Pancreas (tissue), 10 donors: ENCODE measurements at regions not wholly inside any gene's neighbourhood (a gene's known extent, or its start where the extent isn't known, plus 50 kb on each side); places are given as distances from the start of the nearest gene placed in this dataset.

Experiments
- ATAC-seq, 4 donors: fragments of 200-7000 bp; cut with Tn5 transposase; one replicate each; pipeline versions ENCODE4 v1.8.0 to v1.9.1; 2020; ENCODE audit warnings: mild to moderate bottlenecking in 4 of 4, moderate library complexity in 4 of 4
- DNase-seq, 6 donors: peaks; one replicate each; pipeline ENCODE4 v3.0.0-alpha.2; 2020
- FAIRE-seq: peaks from 2 replicates; lab custom pipeline; 2012; peaks lifted over from hg19 to GRCh38; lab: Jason Lieb, UNC
- H3K27ac ChIP-seq, 4 donors: fragments of 200-600 bp; sonication (generic); 1 replicate in 3 of 4; 2 replicates in 1 of 4; pipeline versions ENCODE4 v1.5.0 to v1.8.0; 2020
- H3K27me3 ChIP-seq, 4 donors: fragments of 200-600 bp; one replicate each; pipeline ENCODE4 v1.8.0; 2021
- H3K36me3 ChIP-seq, 3 donors: fragments of 200-600 bp; sonication (generic) in 1 of 3; one replicate each; pipeline versions ENCODE4 v1.5.0 to v1.8.0; 2020 to 2021
- H3K4me1 ChIP-seq, 3 donors: fragments of 200-600 bp; one replicate each; pipeline ENCODE4 v1.8.0; 2021
- H3K4me3 ChIP-seq, 4 donors: fragments of 200-600 bp; sonication (generic) in 2 of 4; one replicate each; pipeline versions ENCODE4 v1.5.0 to v1.8.0; 2020 to 2021
- H3K9me3 ChIP-seq, 4 donors: fragments of 200-600 bp; one replicate each; pipeline ENCODE4 v1.8.0; 2021
- CTCF ChIP-seq, 4 donors: fragments of 200-600 bp; sonication (generic) in 3 of 4; IDR thresholded peaks; one replicate each; pipeline versions ENCODE4 v1.5.0 to v1.8.0; 2021; ENCODE audit warnings: antibody characterized with exemption in 4 of 4
- WGBS, 2 donors: extraction: QIAGEN DNeasy Blood & Tissue Kit; methylation state at CpG; one replicate each; pipeline ENCODE4 v1.1.7; 2013; 5-methylcytosine and 5-hydroxymethylcytosine counted together
- intact Hi-C, 3 donors: fragments of 100-400 bp; cut with DNase I; formaldehyde crosslinking; loops; one replicate each; pipeline versions ENCODE4 v1.11.1 to v1.14.2; 2022
- donor health status: healthy with polysubstance abuse.
- donor health status: DM: no; HTN: no; CAD: no; lungs with moderate emphysema.
- donor health status: DM: no; HTN: no; CAD: no.
- donor health status: control.
- donor health status: control.
- donor health status: Bipolar disorder and iron deficiency.
- donor health status: DM: yes; HTN: yes; CAD: no.
- donor health status: DM: no; HTN: no; CAD: no.
- donor health status: DM: no; HTN: no; CAD: no.
- donor health status: DM: yes; HTN: yes; CAD: no.

DNA sequence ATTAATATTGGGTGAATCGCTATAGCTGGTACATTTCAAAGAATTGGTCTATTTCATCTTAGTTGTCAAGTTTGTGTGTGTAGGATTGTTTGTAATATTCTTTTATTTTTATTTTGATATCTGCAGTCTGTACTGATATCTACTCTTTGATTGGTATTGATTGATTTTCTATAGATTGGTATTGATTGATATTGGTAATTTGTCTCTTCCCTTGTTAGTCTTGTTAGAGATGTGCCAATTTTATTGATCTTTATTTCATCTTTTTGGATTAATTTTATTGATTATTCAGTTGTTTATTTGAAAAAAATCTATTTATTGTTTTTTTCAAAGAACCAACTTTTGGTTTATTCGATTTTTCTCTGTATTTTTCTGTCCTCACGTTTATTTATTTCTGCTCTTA lies 61.4 kb downstream of the TM2D3 start:
- H3K36me3 ChIP-seq: no peaks in the 10 kb centered on the region
- FAIRE-seq (no peak), DNase-seq (no peak), ATAC-seq (no peak)
- intact Hi-C loops: no loop called here
- no peak for TF ChIP-seq CTCF (IDR thresholded peaks at IDR 0.05)
- no peak overlapping the region for H3K4me3 ChIP-seq
- no peak overlapping the region for H3K27ac ChIP-seq
- H3K9me3 ChIP-seq: no peaks in the 10 kb centered on the region
- 58 to 69% methylated on average over 3 of the region's 3 CpGs for whole genome bisulfite sequencing, 2 donors
- peaks cover 0 to 4% (median 2%) of the 10 kb centered on the region in 4 donors for H3K27me3 ChIP-seq
- no peaks in the 10 kb centered on the region for H3K4me1 ChIP-seq

DNA sequence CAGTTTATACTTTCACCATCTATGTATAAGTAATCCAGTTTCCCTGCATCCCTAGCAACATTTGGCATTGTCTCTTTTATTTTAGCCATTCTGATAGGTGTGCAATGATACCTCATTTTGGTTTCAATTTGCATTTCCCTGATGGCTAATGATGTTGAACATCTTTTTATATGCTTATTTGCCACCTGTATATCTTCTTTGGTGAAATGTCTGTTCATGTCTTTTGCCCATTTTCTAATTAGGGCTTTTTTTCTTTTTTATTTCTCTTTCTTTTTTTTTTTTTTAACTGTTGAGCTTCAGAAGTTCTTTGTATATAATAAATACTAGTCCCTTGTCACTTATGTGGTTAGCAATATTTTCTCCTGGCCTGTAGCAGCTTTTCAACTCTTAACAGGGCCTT lies 68.9 kb downstream of the TM2D3 start:
- ATAC-seq: no peak
- no peak for TF ChIP-seq CTCF (IDR thresholded peaks at IDR 0.05)
- FAIRE-seq: no peak

DNA sequence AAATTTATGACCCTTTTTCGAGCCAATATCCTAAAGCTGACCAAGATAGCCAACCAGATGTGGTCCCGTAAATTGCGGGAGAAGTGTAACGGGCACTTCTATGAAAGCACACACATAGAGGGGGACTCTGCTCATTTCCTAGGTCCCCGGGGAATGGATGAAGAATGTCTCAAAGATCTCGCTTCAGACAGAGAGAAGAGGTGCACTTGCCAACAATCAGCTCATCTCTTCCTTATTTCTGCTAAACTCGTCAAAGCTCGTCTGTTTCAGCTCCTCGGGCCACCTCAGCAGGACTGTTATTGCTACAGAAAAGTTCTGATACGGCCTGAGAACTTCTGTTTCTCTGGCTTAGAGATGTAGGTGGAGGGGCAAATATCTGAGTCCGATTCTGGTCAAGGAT lies 71.8 kb downstream of the TM2D3 start:
- H3K4me3 ChIP-seq: no peak overlapping the region
- no peaks in the 10 kb centered on the region for H3K9me3 ChIP-seq
- H3K27me3 ChIP-seq: peaks cover 0 to 5% (median 0%) of the 10 kb centered on the region in 4 donors
- WGBS, 2 donors: 62 to 77% methylated on average over 11 of the region's 11 CpGs
- ATAC-seq (no peak), FAIRE-seq (no peak), DNase-seq (no peak)
- intact Hi-C loops: no loop called here
- H3K27ac ChIP-seq: no peak overlapping the region
- no peaks in the 10 kb centered on the region for H3K4me1 ChIP-seq
- no peak for TF ChIP-seq CTCF (IDR thresholded peaks at IDR 0.05)
- H3K36me3 ChIP-seq: no peaks in the 10 kb centered on the region

More for the DNA sequence above, 68.9 kb downstream of the TM2D3 start:
- Histone ChIP-seq H3K36me3 (no peaks in the 10 kb centered on the region), H3K9me3 (no peaks in the 10 kb centered on the region), H3K4me1 (no peaks in the 10 kb centered on the region), H3K27ac (no peak overlapping the region), H3K4me3 (no peak overlapping the region), H3K27me3 (peaks cover 0 to 5% (median 2%) of the 10 kb centered on the region in 4 donors)
- no peak for DNase-seq
- intact Hi-C loops: no loop called here

GRCh38 chr15:101579631-101580163 lies 72.5 kb downstream of the TM2D3 start:
- intact Hi-C loops: loop anchor here in 1 of 3 donors (5.0 kb wide), 1 partner anchor 277 kb away; no protein-coding TSS in a partner anchor
- no peak for TF ChIP-seq CTCF (IDR thresholded peaks at IDR 0.05)
- FAIRE-seq: no peak

GRCh38 chr15:101578443-101578894 lies 73.7 kb downstream of the TM2D3 start:
- H3K4me1 ChIP-seq: no peaks in the 10 kb centered on the region
- 14 to 31% methylated on average over 10 of the region's 10 CpGs for WGBS, 2 donors
- FAIRE-seq (no peak), ATAC-seq (peak; percentile 77 to 99 (median 98)), DNase-seq (peak; percentile 41 to 84 (median 54))
- peak; percentile 13 to 57 (median 46) for TF ChIP-seq CTCF (IDR thresholded peaks at IDR 0.05)
- H3K36me3 ChIP-seq: no peaks in the 10 kb centered on the region
- no peaks in the 10 kb centered on the region for H3K9me3 ChIP-seq
- no peaks in the 10 kb centered on the region for H3K27me3 ChIP-seq
- no peak overlapping the region for H3K27ac ChIP-seq
- no peak overlapping the region for H3K4me3 ChIP-seq
- intact Hi-C loops: loop anchor here in 1 of 3 donors (5.0 kb wide), 1 partner anchor 276 kb away; no protein-coding TSS in a partner anchor

More at GRCh38 chr15:101579631-101580163, 72.5 kb downstream of the TM2D3 start:
- H3K9me3 ChIP-seq: no peaks in the 10 kb centered on the region
- H3K4me1 ChIP-seq: no peaks in the 10 kb centered on the region
- H3K4me3 ChIP-seq: no peak overlapping the region
- WGBS, 2 donors: 50 to 52% methylated on average over 8 of the region's 8 CpGs
- H3K36me3 ChIP-seq: no peaks in the 10 kb centered on the region
- ATAC-seq: no peak
- no peak for DNase-seq
- H3K27ac ChIP-seq: no peak overlapping the region
- no peaks in the 10 kb centered on the region for H3K27me3 ChIP-seq
